ENCODE measurements at regions not wholly inside any gene's neighbourhood (a gene's known extent, or its start where the extent isn't known, plus 50 kb on each side); places are given as distances from the start of the nearest gene placed in this dataset.

DNA sequence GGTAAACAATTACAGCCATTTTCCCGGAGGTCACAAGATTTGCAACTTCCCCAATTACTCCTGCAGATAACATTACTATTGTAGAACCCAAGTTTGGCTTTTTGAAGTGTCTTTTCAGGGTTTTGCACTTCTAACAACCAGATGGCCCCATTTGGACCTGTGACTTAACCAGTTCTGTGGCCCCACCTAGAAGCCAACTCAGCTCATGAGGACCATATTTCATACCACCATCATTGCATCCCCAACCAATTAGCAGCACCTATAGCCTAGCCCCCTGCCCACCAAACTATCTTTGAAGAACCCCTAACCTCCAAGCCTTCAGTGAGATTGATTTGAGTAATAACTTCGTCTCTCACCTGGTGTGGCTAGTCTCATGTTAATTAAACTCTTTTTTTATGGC lies 51.3 kb upstream of the WDR11 start:
- H3K4me3 ChIP-seq: no peak overlapping the region
- H3K9ac ChIP-seq (ENCODE audit: insufficient read length): no peak overlapping the region
- no peak for TF ChIP-seq EZH2 (IDR thresholded peaks at IDR 0.05)
- TF ChIP-seq FOXP2 (optimal IDR thresholded peaks at IDR 0.05; ENCODE audit: control extremely low read depth, extremely low read length, insufficient read depth): no peak
- no peak for TF ChIP-seq POLR2AphosphoS5 (IDR thresholded peaks at IDR 0.05; ENCODE audit: borderline replicate concordance, low read depth, low read length)
- no peaks in the 10 kb centered on the region for H3K36me3 ChIP-seq (ENCODE audit: insufficient read depth, low read length)
- DNase-seq (ENCODE audit: low read depth, low spot score): no peak
- no peaks in the 10 kb centered on the region for H3K9me3 ChIP-seq (ENCODE audit: low read depth, low read length)
- H3K27ac ChIP-seq: no peak overlapping the region

DNA sequence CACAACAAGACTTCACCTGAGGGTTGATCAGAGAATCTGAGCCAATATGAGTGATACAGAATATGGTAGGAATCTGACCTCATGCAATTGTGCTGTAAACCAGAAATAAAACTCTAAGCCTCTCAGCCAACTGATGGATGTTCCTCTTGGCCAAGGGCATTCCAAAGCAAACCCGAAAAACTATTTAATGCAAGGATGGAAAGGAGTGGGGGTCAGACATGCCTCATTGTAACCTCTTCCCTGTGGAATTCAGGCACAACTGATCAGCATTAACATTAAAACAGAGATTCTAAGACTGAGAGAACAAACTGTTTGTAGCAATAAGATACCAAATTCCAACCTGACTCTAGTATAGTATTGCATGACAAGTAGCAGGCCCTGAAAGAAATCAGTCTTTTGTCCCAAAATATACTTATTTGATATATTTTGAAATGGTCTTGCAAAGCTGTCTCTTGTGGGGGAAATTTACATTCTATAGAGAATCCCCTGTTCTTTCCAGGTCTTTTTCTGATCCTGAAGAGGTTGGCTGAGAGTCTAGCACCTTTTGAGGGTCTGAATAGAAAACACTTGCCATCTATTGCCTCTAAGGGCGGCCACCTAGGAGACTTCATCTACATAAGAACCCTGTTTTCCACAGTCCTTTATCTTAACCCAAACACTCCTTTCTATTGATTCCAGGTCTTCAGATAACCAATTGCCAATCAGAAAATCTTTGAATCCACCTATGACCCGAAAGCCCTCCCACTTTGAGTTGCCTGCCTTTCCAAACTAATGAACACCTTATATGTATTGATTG lies 50.4 kb upstream of the WDR11 start:
- no peak overlapping the region for H3K27ac ChIP-seq
- DNase-seq (ENCODE audit: low read depth, low spot score): no peak
- no peak overlapping the region for H3K4me3 ChIP-seq
- TF ChIP-seq EZH2 (IDR thresholded peaks at IDR 0.05): no peak
- no peak for TF ChIP-seq FOXP2 (optimal IDR thresholded peaks at IDR 0.05; ENCODE audit: control extremely low read depth, extremely low read length, insufficient read depth)
- TF ChIP-seq POLR2AphosphoS5 (IDR thresholded peaks at IDR 0.05; ENCODE audit: borderline replicate concordance, low read depth, low read length): no peak
- H3K36me3 ChIP-seq (ENCODE audit: insufficient read depth, low read length): no peaks in the 10 kb centered on the region
- no peaks in the 10 kb centered on the region for H3K9me3 ChIP-seq (ENCODE audit: low read depth, low read length)
- H3K9ac ChIP-seq (ENCODE audit: insufficient read length): no peak overlapping the region
